CD4-positive, alpha-beta T cell treated with Interleukin-17A for 4 hours (primary cell): ENCODE measurements at regions not wholly inside any gene's neighbourhood (a gene's known extent, or its start where the extent isn't known, plus 50 kb on each side); places are given as distances from the start of the nearest gene placed in this dataset.

Source experiments
- DNase-seq: peaks from one replicate; pipeline ENCODE4 v3.0.0-alpha.2; 2020; ENCODE audit warnings: mixed read lengths

DNA sequence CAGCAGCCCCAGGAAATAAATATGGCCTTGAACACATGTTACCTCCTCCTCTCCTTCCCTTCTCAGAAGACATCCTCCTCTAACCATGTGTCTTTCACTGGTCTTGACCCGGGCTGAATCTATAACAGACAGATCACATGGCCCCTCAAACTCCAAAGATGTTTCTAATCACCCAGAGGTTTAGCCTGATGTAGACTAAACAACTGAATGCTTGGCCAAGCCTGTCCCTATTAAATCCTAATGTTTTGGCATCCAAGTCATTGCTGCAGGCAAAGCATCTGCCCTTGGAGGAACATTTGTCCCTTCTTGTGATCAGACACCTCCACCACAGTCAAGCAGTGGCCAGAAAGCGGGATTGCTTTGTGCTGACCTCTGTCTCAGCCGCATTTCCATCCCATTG lies 65.5 kb downstream of the ANKRD60 start:
- no peak for DNase-seq

DNA sequence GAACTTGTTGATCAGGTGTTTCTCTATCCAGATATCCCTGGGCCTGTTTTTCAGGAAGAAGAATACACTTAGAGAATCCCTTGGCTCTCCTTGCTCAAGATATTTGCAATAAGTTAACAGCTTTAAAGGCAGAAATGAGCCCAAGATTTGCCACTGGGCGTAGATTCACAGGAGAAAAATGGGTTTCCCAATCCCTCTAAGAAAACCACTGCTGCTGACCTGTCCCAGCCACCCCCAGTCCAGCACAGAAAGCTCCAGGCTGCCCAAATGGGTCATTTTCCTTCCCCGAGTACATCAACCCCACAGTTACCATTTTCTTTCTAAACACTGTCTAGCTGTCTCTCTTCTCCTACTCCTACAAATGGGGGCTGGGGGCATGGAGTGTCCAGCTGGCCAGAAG lies 67.3 kb downstream of the ANKRD60 start:
- no peak for DNase-seq

DNA sequence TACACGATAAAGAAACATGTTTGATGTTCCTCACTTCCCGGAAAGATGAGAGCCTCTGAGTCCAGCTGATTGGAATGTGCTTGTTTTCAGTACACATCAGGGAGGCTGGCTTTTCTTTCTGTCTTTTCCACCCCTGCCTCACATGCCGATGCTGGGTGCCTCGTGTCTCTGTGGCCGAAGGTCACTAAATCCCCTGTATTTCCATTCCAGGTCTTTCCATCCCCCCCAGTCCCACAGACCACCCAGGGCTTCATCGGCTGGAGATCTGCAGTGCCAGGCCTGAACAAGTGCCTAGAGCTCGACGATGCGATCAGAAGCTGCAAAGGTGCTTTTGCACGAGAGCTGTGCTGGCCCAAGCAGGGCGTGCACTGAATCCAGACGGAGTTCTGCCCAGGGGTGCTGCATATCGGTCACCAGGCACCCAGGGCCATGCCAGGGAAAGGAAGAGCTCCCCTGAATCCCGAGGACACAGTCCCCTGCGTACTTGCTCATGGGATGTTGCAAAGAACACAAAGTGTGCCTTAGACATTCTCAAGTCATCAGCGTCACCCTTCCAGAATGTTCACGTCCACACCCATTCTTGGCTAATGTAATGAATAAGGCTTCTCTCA lies 67.9 kb downstream of the ANKRD60 start:
- DNase-seq = no peak

DNA sequence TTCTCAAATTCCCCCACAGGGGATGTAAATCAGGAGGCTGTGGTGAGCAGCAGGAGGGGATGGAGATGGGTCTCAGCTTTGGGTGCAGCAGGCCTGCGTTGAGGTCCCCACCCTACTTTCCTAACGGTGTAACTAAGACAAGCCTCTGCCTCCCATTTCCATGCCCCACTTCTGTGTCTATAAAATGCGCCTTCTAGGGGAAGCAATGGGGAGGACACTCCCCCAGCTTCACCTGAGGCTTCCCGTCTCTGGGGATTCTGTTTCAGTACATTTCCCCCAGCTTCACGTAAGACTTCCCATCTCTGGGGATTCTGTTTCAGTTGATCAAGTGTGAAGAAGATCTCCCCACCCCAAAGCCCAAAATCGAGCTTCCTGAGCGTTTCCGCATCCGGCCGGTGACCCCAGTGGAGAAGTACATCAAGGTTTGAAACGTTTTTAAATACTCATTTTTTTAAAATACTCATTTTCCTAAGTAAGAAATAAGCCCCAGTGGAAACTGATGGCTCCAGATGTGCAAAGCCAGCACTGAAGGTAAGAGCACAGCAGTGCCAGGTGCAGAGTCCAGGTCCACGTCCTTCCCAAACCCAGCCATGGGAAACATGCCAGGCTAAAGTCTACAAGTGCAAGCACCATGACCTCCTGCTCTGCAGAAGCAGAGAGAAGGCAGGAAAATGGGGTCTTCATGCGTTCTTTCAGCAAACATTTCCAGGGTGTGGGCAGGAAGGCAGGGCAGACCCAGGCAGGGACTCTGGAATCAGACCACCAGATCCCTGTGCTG lies 73.1 kb downstream of the ANKRD60 start:
- DNase-seq = no peak

DNA sequence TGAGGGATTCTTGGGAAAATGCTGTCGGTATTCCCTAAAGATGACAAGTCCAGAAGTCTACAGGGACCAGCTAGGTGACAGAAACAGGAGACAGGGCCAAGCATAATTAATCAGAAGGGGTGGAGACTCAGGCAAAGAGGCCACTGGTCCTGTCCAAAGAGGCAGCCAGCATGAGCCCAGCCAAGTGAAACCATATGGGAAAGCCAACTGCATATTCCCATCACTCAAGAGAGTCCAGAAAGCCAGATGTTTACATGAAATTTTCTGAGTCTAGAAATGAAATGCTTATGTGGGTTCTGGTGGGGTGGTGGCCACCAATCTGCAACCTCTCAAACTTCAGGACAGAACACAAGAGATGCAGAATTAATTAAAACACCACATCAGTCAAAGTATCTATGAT lies 74.3 kb downstream of the ANKRD60 start:
- no peak for DNase-seq

DNA sequence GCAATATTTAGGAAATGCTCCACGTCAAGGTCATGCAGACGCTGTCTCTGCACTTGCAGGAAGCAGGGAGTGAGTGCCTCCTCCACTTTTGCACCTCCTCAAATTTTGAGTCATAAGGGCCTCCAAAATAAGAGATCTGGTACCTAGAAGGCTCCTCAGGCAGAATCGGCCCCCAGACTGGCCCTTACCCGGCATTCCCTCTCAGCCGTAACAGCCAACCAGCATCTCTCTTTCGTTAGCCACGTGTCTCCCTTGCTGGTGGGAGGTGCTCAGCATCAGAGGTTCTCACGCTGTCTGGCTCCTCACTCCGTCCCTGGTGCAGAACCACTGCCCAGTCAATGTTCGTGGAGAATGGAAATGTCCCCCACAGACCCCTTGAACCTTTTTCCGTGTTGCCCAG lies 75.3 kb downstream of the ANKRD60 start:
- no peak for DNase-seq

DNA sequence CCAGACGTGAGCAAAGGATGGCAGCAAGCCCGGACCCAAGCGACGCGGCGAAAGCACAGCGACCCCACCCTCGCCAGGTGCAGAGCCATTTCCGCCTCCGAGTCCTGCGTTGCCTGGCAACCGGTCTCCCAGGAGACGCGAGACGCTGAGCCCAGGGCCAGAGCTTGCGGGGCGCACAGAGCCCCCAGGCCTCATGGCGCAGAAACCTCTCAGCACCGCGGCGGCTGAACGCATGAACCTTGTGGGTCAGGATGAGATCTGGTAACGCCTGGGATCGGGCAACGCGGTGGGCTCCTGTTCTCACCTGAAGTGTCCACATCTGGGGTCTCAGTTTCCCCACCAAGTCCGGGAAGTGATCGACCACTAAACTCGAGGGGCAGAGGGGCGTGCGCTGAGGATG lies 77.7 kb downstream of the ANKRD60 start:
- DNase-seq = no peak

DNA sequence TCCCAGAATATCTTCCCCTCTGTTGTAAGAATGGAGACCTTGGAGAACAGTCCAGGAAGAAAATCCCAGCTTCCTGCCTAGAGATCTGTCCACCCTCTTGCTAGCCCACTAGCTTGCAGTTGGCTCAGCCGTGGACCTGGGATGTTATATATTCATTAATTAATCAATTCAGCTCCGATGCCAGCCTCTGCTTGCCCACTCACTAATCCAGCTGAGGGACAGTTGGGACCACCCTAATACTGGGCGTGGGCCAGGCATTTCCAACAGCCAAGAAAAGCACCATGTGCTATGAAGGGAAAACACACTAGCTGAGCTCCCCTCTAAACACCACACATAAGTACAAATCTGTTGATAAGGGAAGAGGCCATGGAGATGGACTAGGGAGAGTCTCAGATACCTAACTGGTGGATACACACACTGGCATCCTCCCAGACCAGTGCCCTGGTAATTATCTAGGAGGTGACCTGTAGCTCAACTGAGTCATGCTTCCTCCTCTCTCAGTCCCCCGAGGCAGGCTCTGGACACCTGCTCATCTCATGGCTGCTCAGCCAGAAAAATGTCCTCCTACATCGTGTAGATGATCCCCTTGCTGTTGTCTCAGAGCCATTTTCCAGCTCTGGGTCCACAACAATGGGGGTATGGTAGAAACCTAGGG lies 78.9 kb downstream of the ANKRD60 start:
- DNase-seq = no peak

DNA sequence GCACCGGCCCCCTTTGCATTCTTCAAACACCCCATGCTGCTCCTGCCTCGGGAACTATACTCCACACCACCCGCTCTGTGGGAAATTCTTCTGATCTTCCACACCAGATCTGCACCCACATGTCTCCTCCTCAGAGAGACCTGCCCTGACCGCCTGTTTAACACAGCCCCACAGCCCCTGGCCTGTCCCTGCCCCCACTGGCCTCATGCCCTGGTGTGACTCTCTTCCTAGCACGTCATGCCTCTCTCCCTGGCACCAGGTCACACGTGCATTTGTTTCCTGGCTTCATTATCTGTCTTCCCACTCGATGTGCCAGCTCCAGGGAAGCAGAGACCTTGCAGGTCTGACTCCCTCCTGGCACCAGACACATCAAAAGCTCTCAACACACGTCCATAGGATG lies 79.6 kb downstream of the ANKRD60 start:
- no peak for DNase-seq

DNA sequence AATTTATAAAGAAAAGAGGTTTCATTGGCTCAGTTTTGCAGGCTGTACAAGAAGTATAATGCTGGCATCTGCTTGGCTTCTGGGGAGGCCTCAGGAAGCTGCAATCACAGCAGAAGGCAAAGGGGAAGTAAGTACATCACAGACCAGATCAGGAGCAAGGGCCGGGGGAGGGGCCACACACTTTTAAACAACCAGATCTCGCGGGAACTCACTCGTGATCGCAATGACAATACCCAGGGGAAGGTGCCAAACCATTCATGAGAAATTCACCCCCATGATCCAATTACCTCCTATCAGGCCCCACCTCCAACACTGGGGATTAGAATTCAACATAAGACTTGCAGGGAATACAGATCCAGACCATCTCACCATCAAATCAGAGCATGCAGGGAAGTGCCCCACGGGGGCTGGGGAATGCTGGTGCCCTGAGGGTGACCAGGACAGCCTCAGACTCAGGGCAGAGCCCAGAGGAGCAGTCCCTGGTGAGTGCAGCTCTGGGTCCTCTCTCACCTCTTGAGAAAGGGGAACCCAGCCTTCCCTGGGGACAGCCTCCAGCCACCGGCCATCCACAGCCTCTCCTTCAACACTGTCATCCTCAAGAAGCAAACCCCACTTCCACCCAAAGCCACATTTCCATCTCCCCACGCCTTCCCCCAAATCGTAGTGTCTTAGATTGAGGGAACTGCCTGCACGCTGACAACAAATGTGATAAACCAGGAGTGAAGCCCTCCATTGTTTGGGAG lies 80.7 kb downstream of the ANKRD60 start:
- no peak for DNase-seq

DNA sequence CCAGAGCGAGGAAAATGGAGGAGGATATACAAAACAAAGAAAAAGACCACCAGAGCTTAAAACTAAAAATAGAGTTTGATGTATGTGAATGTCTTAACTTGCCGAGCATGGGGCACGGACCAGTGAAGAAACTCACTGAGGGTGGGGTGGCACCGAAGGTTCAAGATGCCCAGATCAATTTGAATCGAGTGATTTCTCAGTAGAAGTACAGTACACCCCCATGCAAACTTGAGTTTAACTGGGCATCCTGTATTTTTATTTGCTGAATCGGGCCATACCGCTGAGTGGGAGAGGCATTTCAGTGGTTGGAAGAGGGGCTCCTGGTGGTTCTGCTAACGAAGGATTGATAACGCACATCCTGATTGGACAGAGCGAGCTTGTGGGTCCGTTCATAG lies 81.7 kb downstream of the ANKRD60 start:
- no peak for DNase-seq

DNA sequence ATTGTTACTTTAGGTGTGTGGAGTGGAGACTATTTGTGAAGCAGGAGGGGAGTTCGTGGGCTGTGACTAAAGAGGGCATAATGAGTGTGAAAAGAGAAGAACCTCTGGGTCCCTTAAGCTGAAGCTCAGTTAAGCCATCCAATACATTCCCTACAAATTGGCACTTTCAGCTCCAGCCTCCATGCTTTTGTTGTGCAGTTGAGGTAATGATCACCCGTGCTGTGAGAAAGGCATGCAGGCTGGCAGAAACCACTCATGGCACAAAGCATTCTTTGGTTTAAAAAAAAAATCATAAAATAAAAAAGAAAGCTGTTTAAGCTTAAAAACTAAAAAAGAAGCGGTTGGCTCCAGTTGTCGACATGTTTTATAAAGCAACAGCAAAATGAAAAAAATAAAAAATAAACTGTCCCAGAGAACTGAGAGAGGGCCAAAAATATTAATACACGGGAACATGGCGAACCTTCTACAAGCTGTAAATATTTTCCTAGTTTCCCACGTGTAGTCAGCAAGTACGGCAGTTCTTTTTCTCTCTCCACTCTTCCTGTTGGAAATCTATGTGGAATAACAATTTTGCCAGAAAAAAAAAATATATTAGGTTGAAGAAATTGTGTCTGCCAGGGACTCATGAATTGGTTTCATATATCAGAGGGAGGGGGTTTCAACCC lies 82.2 kb downstream of the ANKRD60 start:
- DNase-seq = no peak

DNA sequence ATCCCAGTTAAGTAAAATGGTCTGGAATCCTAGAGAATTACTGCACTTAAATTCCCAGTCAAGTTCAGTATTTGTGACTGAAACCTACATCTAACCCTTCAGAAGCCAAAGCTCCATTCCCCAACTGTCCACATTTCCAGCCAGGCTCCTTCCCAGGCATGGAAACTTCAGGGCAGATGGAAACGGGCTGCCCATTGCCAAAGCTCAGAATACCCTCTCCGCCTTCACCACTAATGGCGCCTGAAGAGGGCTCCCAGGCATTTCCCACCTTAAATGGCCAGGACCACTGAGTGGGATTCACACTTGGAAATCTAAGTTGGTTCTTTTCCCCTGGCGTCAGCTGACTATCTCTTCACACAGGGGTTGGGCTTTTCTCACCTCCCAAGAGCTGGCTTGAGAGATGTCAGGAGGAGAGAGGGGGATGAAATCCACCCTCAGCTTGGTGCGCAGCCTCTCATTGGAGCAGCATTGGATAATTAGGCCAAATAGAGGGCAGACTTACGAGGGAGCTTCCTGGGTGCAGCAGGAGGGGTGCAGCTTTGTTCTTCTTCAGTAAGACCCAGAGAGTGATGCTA lies 82.9 kb downstream of the ANKRD60 start:
- no peak for DNase-seq

DNA sequence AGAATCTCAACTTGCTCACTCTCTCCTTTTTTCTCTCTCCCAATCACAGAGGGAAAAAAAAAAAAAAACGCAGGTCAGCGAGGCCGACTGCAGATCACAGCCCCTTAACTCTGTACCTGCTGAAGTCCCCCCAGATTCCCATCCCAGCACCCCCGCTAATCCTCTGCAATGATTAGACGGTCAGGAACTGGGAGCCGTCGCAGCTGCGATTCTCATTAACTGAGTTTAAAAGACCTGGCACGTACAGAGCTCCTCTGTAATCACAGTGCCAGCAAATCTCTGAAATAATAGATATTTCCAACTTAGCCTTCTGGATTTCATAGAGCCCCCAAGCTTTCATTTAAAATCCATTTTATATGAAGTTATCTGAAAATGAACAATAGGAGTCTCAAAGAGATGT lies 84.4 kb downstream of the ANKRD60 start:
- no peak for DNase-seq

DNA sequence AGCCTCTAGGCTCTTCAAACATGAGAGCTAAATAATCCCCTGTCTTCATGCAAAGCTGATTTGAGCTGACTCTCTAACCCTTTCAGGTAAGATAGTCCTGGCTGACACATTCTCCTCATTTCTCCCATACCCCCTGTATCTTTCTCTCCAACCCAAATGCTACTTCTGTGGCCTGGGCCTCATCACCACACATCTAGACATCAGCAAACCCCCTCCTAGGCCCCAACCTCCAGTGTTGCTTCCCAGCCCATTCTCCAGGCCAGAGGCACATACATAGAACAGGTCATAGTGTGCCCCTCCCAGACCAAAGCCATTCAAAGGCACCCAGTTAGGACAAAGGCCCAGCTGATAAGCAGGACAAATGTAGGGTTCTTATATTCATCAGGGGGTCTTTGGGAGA lies 84.9 kb downstream of the ANKRD60 start:
- no peak for DNase-seq

DNA sequence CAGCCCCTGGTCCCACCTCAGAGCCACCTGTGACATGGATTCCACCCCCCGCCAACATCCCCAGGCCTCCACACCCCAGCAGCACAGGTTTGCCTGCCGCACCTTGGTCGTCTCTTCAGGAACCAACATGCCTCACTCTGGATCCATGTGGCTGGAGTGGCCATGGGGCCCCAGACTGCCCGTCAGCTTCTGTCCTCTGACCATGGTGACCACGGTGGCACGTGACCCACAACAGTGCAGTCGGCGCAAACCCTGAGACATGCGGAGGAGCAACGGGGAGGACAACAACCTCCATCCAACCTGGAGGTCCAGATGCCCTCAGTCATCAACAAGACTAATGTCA lies 85.6 kb downstream of the ANKRD60 start:
- no peak for DNase-seq

DNA sequence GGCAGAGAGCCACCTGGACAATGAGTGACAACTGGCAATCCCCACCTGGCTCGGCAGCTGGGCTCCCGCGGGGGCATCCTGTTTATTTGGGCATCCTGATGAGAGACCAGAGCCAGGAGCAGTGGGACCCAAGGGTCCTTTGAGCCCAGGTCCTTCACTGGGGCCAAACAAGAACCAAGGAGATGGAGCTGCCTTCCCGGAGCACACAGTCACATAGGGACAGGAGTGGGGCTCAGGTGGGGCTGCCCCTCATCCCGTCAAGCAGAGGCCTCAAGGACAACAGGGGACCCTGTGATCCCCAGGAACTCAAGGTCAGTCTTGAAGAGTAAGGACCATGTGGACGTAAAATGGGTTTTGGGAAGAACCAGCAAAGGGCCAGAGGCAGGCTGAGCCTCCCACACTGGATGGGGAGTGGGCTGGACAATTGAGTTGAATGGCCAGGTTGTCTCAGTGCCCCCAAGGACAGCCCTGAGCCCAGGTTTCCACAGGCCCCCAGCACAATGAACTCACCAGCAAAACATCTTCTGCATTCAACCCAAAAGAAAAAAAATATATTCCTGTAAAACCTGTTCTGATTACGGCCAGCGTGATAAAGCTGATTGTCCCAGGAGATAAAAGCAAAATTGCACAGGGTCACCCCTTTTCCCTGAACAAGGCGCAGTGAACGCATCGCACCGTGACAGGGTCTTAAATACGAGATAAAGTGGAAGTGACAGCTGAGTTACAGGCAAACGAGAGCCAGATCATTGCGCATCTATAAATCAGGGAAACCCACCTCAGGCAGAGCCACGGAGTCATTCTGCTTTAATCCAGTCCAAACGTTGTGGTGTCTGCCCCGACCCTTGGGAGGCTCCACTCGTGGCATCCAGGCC lies 86.2 kb downstream of the ANKRD60 start:
- no peak for DNase-seq

DNA sequence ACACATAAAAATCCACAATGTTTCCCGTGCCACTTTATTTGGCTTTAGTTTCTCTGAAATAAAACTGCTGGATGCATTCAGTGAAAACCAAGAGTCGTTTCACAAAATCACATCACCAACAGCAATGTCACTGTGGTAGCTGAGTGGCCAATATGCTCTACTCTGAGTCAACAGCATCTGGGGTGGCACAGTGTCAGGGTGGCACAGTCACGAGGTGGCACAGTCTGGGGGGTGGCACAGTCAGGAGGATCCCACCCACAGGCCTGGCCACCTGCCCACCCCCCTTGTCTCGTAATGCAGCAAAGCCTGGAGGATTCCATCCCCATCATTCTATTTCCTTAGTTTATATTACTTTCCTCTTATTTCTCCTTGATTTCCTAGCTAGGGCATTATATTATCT lies 87.0 kb downstream of the ANKRD60 start:
- no peak for DNase-seq

DNA sequence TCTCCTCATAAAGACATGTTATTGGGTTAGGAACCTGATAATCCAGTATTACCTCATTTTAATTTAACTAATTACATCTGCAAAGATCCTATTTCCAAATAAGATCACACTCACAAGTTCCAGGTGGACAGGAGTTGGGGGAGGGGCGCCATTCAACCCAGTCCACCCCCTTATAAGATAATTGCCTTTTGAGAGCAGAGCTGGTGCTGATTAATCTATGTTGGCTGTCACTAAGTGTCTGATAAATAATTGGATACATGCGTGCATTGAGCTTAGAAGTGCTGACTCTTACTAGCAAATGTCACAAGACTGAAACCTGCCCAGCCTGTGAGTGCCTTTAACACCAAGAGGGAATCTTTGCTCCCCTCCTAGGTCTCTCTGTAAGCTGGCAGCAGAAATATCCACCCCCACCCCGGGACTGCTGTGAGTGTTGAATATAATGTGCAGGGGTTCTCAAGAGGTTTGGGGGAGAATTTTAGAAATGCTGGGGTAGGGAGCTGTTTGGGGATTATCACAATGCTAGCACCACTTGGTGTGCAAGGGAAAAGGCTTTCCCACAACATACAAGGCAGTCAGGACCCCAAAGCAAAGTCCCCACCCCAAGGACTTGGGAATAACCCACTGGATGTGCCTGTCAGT lies 87.5 kb downstream of the ANKRD60 start:
- DNase-seq = no peak

DNA sequence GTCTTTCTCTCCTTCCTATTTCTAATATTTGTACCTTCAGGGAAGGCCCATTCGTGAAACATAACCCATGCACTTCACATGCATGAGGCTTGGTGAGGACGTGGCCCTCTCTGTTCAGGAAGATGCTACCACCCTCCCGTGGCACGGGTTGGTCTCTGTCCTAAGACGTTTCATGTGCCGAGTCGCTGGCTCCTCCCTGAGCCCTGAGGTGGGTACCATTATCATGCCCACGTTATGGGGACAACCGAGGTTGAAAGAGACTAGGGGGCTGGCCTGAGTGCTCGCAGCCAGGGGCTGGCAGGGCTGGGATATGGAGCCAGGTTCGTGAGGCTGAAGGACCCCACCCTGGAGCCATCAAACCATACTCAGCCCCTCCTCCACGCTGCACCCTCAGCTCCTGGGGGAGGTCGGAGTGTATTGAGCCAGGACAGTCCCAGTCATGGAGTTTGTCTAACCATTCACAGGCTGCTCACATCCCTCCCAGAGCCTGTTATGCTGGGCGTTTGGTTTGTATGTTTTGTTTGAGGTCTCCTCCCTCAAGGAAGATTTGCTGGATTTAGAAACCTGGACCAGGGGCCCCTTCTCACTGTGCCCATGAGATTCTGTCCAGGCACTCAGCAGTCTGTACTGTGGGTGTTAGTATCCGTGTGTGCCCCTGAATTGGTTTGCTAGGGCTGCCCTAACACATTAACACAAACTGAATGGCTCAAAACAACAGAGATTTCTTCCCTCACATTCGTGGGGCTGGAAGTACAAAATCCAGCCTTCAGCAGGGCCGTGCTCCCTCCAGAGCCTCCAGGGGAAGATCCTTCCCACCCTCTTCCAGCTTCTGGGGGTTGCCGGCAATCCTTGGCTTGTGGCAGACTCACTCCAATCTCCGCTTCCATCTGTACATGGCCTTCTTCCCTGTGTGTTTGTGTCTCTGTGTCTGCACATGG lies 88.3 kb downstream of the ANKRD60 start:
- no peak for DNase-seq
